Activated naive CD4-positive, alpha-beta T cell treated with anti-CD3 and anti-CD28 coated beads for 36 hours (primary cell): ENCODE measurements at regions not wholly inside any gene's neighbourhood (a gene's known extent, or its start where the extent isn't known, plus 50 kb on each side); places are given as distances from the start of the nearest gene placed in this dataset.

Experiments
- CTCF ChIA-PET: fragments of 350-600 bp; sonication (Branson Sonifier 250); formaldehyde crosslinking; loops from one replicate; lab custom pipeline; 2021; ENCODE audit warnings: antibody characterized with exemption; lab: Charles Lee
- DNase-seq: peaks from one replicate; pipeline ENCODE4 v3.0.0-alpha.2; 2020
- H3K27ac Mint-ChIP-seq: one replicate; pipeline ENCODE4 v1.8.0; 2021; ENCODE audit warnings: mild to moderate bottlenecking, mixed read lengths
- H3K27me3 Mint-ChIP-seq: one replicate; pipeline ENCODE4 v1.8.0; 2021; ENCODE audit warnings: low read depth, mixed read lengths
- H3K36me3 Mint-ChIP-seq: one replicate; pipeline ENCODE4 v1.8.0; 2021; ENCODE audit warnings: low read depth, mixed read lengths
- H3K4me1 Mint-ChIP-seq: one replicate; pipeline ENCODE4 v1.8.0; 2021; ENCODE audit warnings: low read depth, mixed read lengths
- H3K4me3 Mint-ChIP-seq: one replicate; pipeline ENCODE4 v1.8.0; 2021; ENCODE audit warnings: mild to moderate bottlenecking, moderate library complexity, mixed read lengths
- H3K9me3 Mint-ChIP-seq: one replicate; pipeline ENCODE4 v1.8.0; 2021; ENCODE audit warnings: mixed read lengths
- intact Hi-C: fragments of 100-400 bp; cut with micrococcal nuclease; formaldehyde crosslinking; loops from one replicate; pipeline ENCODE4 v1.15.1; 2023

GRCh38 chr3:10758304-10759037 lies 57.6 kb upstream of the SLC6A11 start:
- H3K4me1 Mint-ChIP-seq: peaks cover 6% of the 10 kb centered on the region
- CTCF ChIA-PET: interaction anchor here (0.7 to 4.3 kb wide), 21 partner anchors 8 to 1006 kb away, joined by 3 to 26 read pairs (median 4); no protein-coding TSS in a partner anchor
- no peak overlapping the region for H3K27ac Mint-ChIP-seq
- peak; percentile 67 for DNase-seq
- no peaks in the 10 kb centered on the region for H3K36me3 Mint-ChIP-seq
- no peak overlapping the region for H3K4me3 Mint-ChIP-seq
- H3K27me3 Mint-ChIP-seq: peaks cover 32% of the 10 kb centered on the region
- H3K9me3 Mint-ChIP-seq: no peaks in the 10 kb centered on the region
- intact Hi-C loops: loop anchor here (1.0 to 10.0 kb wide), 5 partner anchors 25 to 576 kb away; no protein-coding TSS in a partner anchor

GRCh38 chr3:10759495-10759894 lies 56.5 kb upstream of the SLC6A11 start:
- DNase-seq: no peak
- Mint-ChIP-seq H3K27ac (no peak overlapping the region), H3K4me3 (no peak overlapping the region), H3K27me3 (peaks cover 29% of the 10 kb centered on the region), H3K36me3 (no peaks in the 10 kb centered on the region), H3K4me1 (peaks cover 6% of the 10 kb centered on the region), H3K9me3 (no peaks in the 10 kb centered on the region)
- CTCF ChIA-PET: interaction anchor here (0.5 to 4.3 kb wide), 8 partner anchors 9 to 1408 kb away, joined by 3 to 26 read pairs (median 5); no protein-coding TSS in a partner anchor
- intact Hi-C loops: loop anchor here (10.0 kb wide), 1 partner anchor 575 kb away; no protein-coding TSS in a partner anchor

- CTCF ChIA-PET: interaction anchor here (0.9 to 4.3 kb wide), 5 partner anchors 10 to 300 kb away, joined by 3 to 26 read pairs (median 6); no protein-coding TSS in a partner anchor
- Mint-ChIP-seq H3K9me3 (no peaks in the 10 kb centered on the region), H3K27ac (no peak overlapping the region), H3K36me3 (no peaks in the 10 kb centered on the region), H3K27me3 (peaks cover 26% of the 10 kb centered on the region), H3K4me1 (peaks cover 6% of the 10 kb centered on the region), H3K4me3 (no peak overlapping the region)
- intact Hi-C loops: no loop called here
- no peak for DNase-seq
These were observed 55.8 kb upstream of the SLC6A11 start for GRCh38 chr3:10760199-10760598.

- DNase-seq: no peak
- Mint-ChIP-seq H3K36me3 (no peaks in the 10 kb centered on the region), H3K27me3 (peaks cover 27% of the 10 kb centered on the region), H3K9me3 (no peaks in the 10 kb centered on the region), H3K4me3 (no peak overlapping the region), H3K27ac (no peak overlapping the region), H3K4me1 (peaks cover 6% of the 10 kb centered on the region)
- CTCF ChIA-PET: no interaction called here
- intact Hi-C loops: no loop called here
These were observed 54.4 kb upstream of the SLC6A11 start for GRCh38 chr3:10761583-10761982.

- Mint-ChIP-seq H3K27ac (no peak overlapping the region), H3K27me3 (peaks cover 27% of the 10 kb centered on the region), H3K36me3 (no peaks in the 10 kb centered on the region), H3K4me1 (peaks cover 6% of the 10 kb centered on the region), H3K4me3 (no peak overlapping the region), H3K9me3 (no peaks in the 10 kb centered on the region)
- intact Hi-C loops: no loop called here
- CTCF ChIA-PET: interaction anchor here (1.4 kb wide), 1 partner anchor 298 kb away, joined by 3 read pairs; no protein-coding TSS in a partner anchor
- no peak for DNase-seq
These were observed 53.9 kb upstream of the SLC6A11 start for GRCh38 chr3:10762116-10762515.

- peaks cover 27% of the 10 kb centered on the region for H3K27me3 Mint-ChIP-seq
- CTCF ChIA-PET: interaction anchor here (1.4 kb wide), 1 partner anchor 297 kb away, joined by 3 read pairs; no protein-coding TSS in a partner anchor
- H3K27ac Mint-ChIP-seq: no peak overlapping the region
- intact Hi-C loops: no loop called here
- H3K9me3 Mint-ChIP-seq: no peaks in the 10 kb centered on the region
- H3K4me3 Mint-ChIP-seq: no peak overlapping the region
- no peaks in the 10 kb centered on the region for H3K4me1 Mint-ChIP-seq
- no peak for DNase-seq
- H3K36me3 Mint-ChIP-seq: no peaks in the 10 kb centered on the region
These were observed 53.3 kb upstream of the SLC6A11 start for GRCh38 chr3:10762611-10763247.

GRCh38 chr3:10763248-10763620 lies 52.8 kb upstream of the SLC6A11 start:
- H3K27ac Mint-ChIP-seq: no peak overlapping the region
- no peak for DNase-seq
- no peaks in the 10 kb centered on the region for H3K36me3 Mint-ChIP-seq
- intact Hi-C loops: no loop called here
- no peaks in the 10 kb centered on the region for H3K4me1 Mint-ChIP-seq
- no peaks in the 10 kb centered on the region for H3K9me3 Mint-ChIP-seq
- no peak overlapping the region for H3K4me3 Mint-ChIP-seq
- CTCF ChIA-PET: interaction anchor here (1.0 to 1.4 kb wide), 2 partner anchors 10 to 297 kb away, joined by 3 read pairs; no protein-coding TSS in a partner anchor
- peaks cover 27% of the 10 kb centered on the region for H3K27me3 Mint-ChIP-seq

- Mint-ChIP-seq H3K27me3 (peaks cover 22% of the 10 kb centered on the region), H3K9me3 (no peaks in the 10 kb centered on the region), H3K4me3 (no peak overlapping the region), H3K36me3 (no peaks in the 10 kb centered on the region), H3K27ac (no peak overlapping the region), H3K4me1 (no peaks in the 10 kb centered on the region)
- no peak for DNase-seq
- CTCF ChIA-PET: interaction anchor here (1.0 kb wide), 1 partner anchor 10 kb away, joined by 3 read pairs; no protein-coding TSS in a partner anchor
- intact Hi-C loops: no loop called here
These were observed 52.2 kb upstream of the SLC6A11 start for GRCh38 chr3:10763817-10764258.

GRCh38 chr3:10764259-10765051 lies 51.6 kb upstream of the SLC6A11 start:
- no peaks in the 10 kb centered on the region for H3K4me1 Mint-ChIP-seq
- H3K27me3 Mint-ChIP-seq: peaks cover 21% of the 10 kb centered on the region
- intact Hi-C loops: no loop called here
- no peak overlapping the region for H3K4me3 Mint-ChIP-seq
- no peaks in the 10 kb centered on the region for H3K9me3 Mint-ChIP-seq
- CTCF ChIA-PET: interaction anchor here (1.0 kb wide), 1 partner anchor 9 kb away, joined by 3 read pairs; no protein-coding TSS in a partner anchor
- no peaks in the 10 kb centered on the region for H3K36me3 Mint-ChIP-seq
- DNase-seq: no peak
- H3K27ac Mint-ChIP-seq: no peak overlapping the region

GRCh38 chr3:10766049-10766705 lies 49.9 kb upstream of the SLC6A11 start:
- Mint-ChIP-seq H3K27me3 (peaks cover 15% of the 10 kb centered on the region), H3K4me3 (no peak overlapping the region), H3K36me3 (no peaks in the 10 kb centered on the region), H3K27ac (no peak overlapping the region), H3K4me1 (no peaks in the 10 kb centered on the region), H3K9me3 (no peaks in the 10 kb centered on the region)
- CTCF ChIA-PET: interaction anchor here (1.4 kb wide), 1 partner anchor 9 kb away, joined by 3 read pairs; no protein-coding TSS in a partner anchor
- DNase-seq: no peak
- intact Hi-C loops: no loop called here
